ENCODE measurements at regions not wholly inside any gene's neighbourhood (a gene's known extent, or its start where the extent isn't known, plus 50 kb on each side); places are given as distances from the start of the nearest gene placed in this dataset.

DNA sequence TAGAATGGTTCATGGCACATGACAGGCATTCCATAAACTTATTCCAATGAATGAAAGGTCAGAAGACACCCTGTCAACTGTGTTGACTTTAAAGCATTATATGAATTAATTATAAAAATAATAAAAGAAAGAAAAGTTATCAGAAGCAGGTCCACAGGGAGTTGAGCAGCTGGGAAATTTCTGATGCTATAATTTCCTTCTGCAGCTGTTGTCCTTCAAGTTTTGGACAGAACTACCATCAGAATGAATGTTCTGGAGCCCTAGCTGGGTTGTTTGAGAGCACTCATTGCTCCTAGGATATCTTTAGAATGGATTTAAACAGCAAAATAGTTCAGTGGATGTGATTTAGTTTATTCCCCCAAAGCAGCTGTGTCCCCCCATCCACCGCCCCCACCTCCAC lies 232.4 kb upstream of the PROK2 start:
- Histone ChIP-seq H4K20me1 (ENCODE audit: insufficient read depth) (no peaks in the 10 kb centered on the region), H3K79me2 (ENCODE audit: insufficient read depth, low read depth) (no peaks in the 10 kb centered on the region), H3K9ac (no peak overlapping the region), H2AFZ (ENCODE audit: low read depth) (no peak overlapping the region), H3K27ac (no peak overlapping the region), H3K4me1 (ENCODE audit: low read depth, poor library complexity, severe bottlenecking) (no peaks in the 10 kb centered on the region), H3K4me3 (IDR thresholded peaks at IDR 0.05; ENCODE audit: insufficient read depth, low read depth, low read length) (no peak overlapping the region), H3K4me2 (no peak overlapping the region), H3K36me3 (ENCODE audit: insufficient read depth) (no peaks in the 10 kb centered on the region), H3K27me3 (ENCODE audit: insufficient read depth, low read depth) (no peaks in the 10 kb centered on the region)
- TF ChIP-seq, protein P1, sequence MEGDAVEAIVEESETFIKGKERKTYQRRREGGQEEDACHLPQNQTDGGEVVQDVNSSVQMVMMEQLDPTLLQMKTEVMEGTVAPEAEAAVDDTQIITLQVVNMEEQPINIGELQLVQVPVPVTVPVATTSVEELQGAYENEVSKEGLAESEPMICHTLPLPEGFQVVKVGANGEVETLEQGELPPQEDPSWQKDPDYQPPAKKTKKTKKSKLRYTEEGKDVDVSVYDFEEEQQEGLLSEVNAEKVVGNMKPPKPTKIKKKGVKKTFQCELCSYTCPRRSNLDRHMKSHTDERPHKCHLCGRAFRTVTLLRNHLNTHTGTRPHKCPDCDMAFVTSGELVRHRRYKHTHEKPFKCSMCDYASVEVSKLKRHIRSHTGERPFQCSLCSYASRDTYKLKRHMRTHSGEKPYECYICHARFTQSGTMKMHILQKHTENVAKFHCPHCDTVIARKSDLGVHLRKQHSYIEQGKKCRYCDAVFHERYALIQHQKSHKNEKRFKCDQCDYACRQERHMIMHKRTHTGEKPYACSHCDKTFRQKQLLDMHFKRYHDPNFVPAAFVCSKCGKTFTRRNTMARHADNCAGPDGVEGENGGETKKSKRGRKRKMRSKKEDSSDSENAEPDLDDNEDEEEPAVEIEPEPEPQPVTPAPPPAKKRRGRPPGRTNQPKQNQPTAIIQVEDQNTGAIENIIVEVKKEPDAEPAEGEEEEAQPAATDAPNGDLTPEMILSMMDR (conservative IDR thresholded peaks at IDR 0.05; ENCODE audit: low read depth, low read length): no peak

DNA sequence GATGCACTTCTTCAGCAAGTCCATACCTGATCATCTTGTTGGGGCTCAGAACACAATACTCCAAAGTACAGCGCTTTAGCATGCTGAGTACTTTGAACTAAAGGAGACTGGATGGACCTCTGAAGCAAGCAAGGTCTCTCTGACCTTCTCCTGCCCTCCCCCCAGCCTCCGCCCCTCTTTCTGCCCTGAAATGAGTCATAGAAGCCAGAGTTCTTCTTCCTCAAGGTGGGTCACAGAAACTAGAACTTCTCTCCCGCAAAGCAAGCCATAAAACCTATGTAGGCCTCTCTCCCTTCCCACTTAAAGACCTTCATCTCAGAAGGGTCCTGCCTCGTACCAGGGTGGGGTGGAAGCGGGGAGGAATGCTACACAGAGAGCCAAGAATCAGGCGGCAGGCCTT lies 230.5 kb upstream of the PROK2 start:
- Histone ChIP-seq H2AFZ (ENCODE audit: low read depth) (no peak overlapping the region), H3K27ac (no peak overlapping the region), H3K9ac (no peak overlapping the region), H3K36me3 (ENCODE audit: insufficient read depth) (no peaks in the 10 kb centered on the region), H3K27me3 (ENCODE audit: insufficient read depth, low read depth) (no peaks in the 10 kb centered on the region), H3K4me2 (no peak overlapping the region), H4K20me1 (ENCODE audit: insufficient read depth) (no peaks in the 10 kb centered on the region), H3K79me2 (ENCODE audit: insufficient read depth, low read depth) (no peaks in the 10 kb centered on the region), H3K4me1 (ENCODE audit: low read depth, poor library complexity, severe bottlenecking) (no peaks in the 10 kb centered on the region), H3K4me3 (IDR thresholded peaks at IDR 0.05; ENCODE audit: insufficient read depth, low read depth, low read length) (no peak overlapping the region)
- TF ChIP-seq, protein P1 (conservative IDR thresholded peaks at IDR 0.05; ENCODE audit: low read depth, low read length): no peak

DNA sequence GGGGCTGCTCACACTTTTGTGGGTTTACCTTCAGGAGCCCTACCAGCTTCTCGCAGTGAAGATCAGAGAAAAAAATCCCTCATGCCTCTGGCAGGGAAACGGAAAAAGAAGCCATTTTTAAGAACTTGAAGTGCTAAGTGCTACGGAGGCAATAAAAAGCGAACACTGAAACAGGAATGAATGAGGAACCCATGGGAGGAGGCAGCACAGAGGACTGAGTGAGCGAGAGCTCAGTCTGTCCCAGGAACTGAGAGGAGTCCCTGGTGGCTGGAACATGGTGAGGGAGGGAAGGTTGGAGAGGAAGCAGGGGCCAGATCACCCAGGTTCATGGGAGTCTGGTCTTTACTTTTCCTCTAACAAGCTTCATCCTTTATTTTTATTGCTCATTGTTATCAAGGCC lies 228.1 kb upstream of the PROK2 start:
- no peak overlapping the region for H2AFZ ChIP-seq (ENCODE audit: low read depth)
- H3K36me3 ChIP-seq (ENCODE audit: insufficient read depth): no peaks in the 10 kb centered on the region
- no peak overlapping the region for H3K9ac ChIP-seq
- TF ChIP-seq, protein P1 (conservative IDR thresholded peaks at IDR 0.05; ENCODE audit: low read depth, low read length): no peak
- no peaks in the 10 kb centered on the region for H3K79me2 ChIP-seq (ENCODE audit: insufficient read depth, low read depth)
- no peak overlapping the region for H3K4me2 ChIP-seq
- H3K4me1 ChIP-seq (ENCODE audit: low read depth, poor library complexity, severe bottlenecking): no peaks in the 10 kb centered on the region
- H3K4me3 ChIP-seq (IDR thresholded peaks at IDR 0.05; ENCODE audit: insufficient read depth, low read depth, low read length): no peak overlapping the region
- H3K27me3 ChIP-seq (ENCODE audit: insufficient read depth, low read depth): no peaks in the 10 kb centered on the region
- no peaks in the 10 kb centered on the region for H4K20me1 ChIP-seq (ENCODE audit: insufficient read depth)
- no peak overlapping the region for H3K27ac ChIP-seq

DNA sequence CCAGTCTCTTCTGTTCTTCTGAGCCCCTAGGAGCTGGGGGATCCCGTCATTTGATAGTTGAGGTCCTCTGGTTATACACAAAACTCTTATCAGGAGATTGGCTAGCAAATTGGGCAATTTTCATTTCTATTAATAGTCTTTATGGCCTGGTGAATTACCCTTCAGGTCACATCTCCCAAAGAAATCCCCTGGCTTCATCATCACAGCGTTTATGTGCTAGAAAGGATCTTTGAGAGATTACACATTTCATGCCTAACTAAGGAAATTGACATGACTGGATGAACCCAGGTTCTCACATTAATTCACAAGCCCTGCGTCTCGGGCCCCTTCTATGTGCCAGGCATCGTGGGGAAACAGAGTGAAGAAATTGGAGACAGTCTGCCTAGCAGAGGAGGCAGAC lies 227.4 kb upstream of the PROK2 start:
- no peaks in the 10 kb centered on the region for H3K79me2 ChIP-seq (ENCODE audit: insufficient read depth, low read depth)
- no peak overlapping the region for H3K4me2 ChIP-seq
- no peak overlapping the region for H3K27ac ChIP-seq
- no peaks in the 10 kb centered on the region for H3K4me1 ChIP-seq (ENCODE audit: low read depth, poor library complexity, severe bottlenecking)
- H3K4me3 ChIP-seq (IDR thresholded peaks at IDR 0.05; ENCODE audit: insufficient read depth, low read depth, low read length): no peak overlapping the region
- H3K36me3 ChIP-seq (ENCODE audit: insufficient read depth): no peaks in the 10 kb centered on the region
- H3K27me3 ChIP-seq (ENCODE audit: insufficient read depth, low read depth): no peaks in the 10 kb centered on the region
- no peaks in the 10 kb centered on the region for H4K20me1 ChIP-seq (ENCODE audit: insufficient read depth)
- H2AFZ ChIP-seq (ENCODE audit: low read depth): no peak overlapping the region
- TF ChIP-seq, protein P1 (conservative IDR thresholded peaks at IDR 0.05; ENCODE audit: low read depth, low read length): no peak
- no peak overlapping the region for H3K9ac ChIP-seq

DNA sequence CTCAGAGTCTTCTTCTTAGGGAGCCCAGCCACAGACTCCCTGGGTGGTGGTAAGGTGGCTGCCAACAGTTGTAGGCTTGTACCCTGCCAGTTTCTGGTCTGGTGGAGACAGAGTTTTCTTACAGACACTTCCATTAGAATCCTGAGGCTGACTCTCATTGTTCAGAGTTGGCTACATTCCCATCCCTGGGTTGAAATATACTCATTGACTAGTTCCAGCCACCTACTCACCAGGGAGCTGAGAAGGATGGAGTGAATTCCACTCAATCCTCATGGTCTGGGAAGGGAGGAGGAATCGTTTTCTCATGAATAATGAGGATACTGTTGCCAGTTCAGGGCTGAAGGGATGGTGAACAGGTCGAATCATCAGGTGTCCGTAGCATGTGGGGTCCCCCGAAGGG lies 226.5 kb upstream of the PROK2 start:
- no peak overlapping the region for H3K27ac ChIP-seq
- no peaks in the 10 kb centered on the region for H4K20me1 ChIP-seq (ENCODE audit: insufficient read depth)
- no peak overlapping the region for H3K4me2 ChIP-seq
- H3K79me2 ChIP-seq (ENCODE audit: insufficient read depth, low read depth): no peaks in the 10 kb centered on the region
- no peaks in the 10 kb centered on the region for H3K36me3 ChIP-seq (ENCODE audit: insufficient read depth)
- H3K9ac ChIP-seq: no peak overlapping the region
- no peaks in the 10 kb centered on the region for H3K27me3 ChIP-seq (ENCODE audit: insufficient read depth, low read depth)
- H3K4me3 ChIP-seq (IDR thresholded peaks at IDR 0.05; ENCODE audit: insufficient read depth, low read depth, low read length): no peak overlapping the region
- TF ChIP-seq, protein P1 (conservative IDR thresholded peaks at IDR 0.05; ENCODE audit: low read depth, low read length): no peak
- no peaks in the 10 kb centered on the region for H3K4me1 ChIP-seq (ENCODE audit: low read depth, poor library complexity, severe bottlenecking)
- no peak overlapping the region for H2AFZ ChIP-seq (ENCODE audit: low read depth)
